GM19455 (cell line): ENCODE measurements at regions not wholly inside any gene's neighbourhood (a gene's known extent, or its start where the extent isn't known, plus 50 kb on each side); places are given as distances from the start of the nearest gene placed in this dataset.

Source experiments
- ATAC-seq: cut with Tn5 transposase; IDR thresholded peaks from one replicate; pipeline ENCODE4 v1.9.1; 2021; ENCODE audit not compliant: unreplicated experiment

GRCh38 chr6:14187406-14187805, 69.8 kb downstream of the CD83 start:
- ATAC-seq: no peak

- no peak for ATAC-seq
Measured at GRCh38 chr6:14189074-14189473, 71.5 kb downstream of the CD83 start.

- ATAC-seq: no peak
Measured at GRCh38 chr6:14190191-14190928, 72.8 kb downstream of the CD83 start.

- ATAC-seq: no peak
Measured at GRCh38 chr6:14190929-14191224, 73.3 kb downstream of the CD83 start.

- no peak for ATAC-seq
Measured at GRCh38 chr6:14191761-14192160, 74.2 kb downstream of the CD83 start.

GRCh38 chr6:14192216-14192788, 74.7 kb downstream of the CD83 start:
- ATAC-seq: no peak

- ATAC-seq: no peak
Measured at GRCh38 chr6:14193524-14193923, 76.0 kb downstream of the CD83 start.

GRCh38 chr6:14194483-14194882, 76.9 kb downstream of the CD83 start:
- no peak for ATAC-seq

GRCh38 chr6:14194976-14195375, 77.4 kb downstream of the CD83 start:
- no peak for ATAC-seq

GRCh38 chr6:14196026-14196425, 78.5 kb downstream of the CD83 start:
- ATAC-seq: no peak

- ATAC-seq: no peak
Measured at GRCh38 chr6:14197118-14197517, 79.5 kb downstream of the CD83 start.

- no peak for ATAC-seq
Measured at GRCh38 chr6:14200047-14200446, 82.5 kb downstream of the CD83 start.

- ATAC-seq: no peak
Measured at GRCh38 chr6:14202947-14203346, 85.4 kb downstream of the CD83 start.

- ATAC-seq: no peak
Measured at GRCh38 chr6:14206391-14206790, 88.8 kb downstream of the CD83 start.

- ATAC-seq: no peak
Measured at GRCh38 chr6:14207448-14207847, 89.9 kb downstream of the CD83 start.

- ATAC-seq: no peak
Measured at GRCh38 chr6:14209000-14209399, 91.4 kb downstream of the CD83 start.

- no peak for ATAC-seq
Measured at GRCh38 chr6:14210077-14210476, 92.5 kb downstream of the CD83 start.

GRCh38 chr6:14210663-14211561, 93.3 kb downstream of the CD83 start:
- peak; percentile 95 for ATAC-seq

GRCh38 chr6:14211562-14211942, 94.0 kb downstream of the CD83 start:
- no peak for ATAC-seq

- no peak for ATAC-seq
Measured at GRCh38 chr6:14212020-14212419, 94.4 kb downstream of the CD83 start.

- no peak for ATAC-seq
Measured at GRCh38 chr6:14212632-14213031, 95.1 kb downstream of the CD83 start.
